Left ventricle myocardium superior (tissue), 1 donor: ENCODE measurements at regions not wholly inside any gene's neighbourhood (a gene's known extent, or its start where the extent isn't known, plus 50 kb on each side); places are given as distances from the start of the nearest gene placed in this dataset.
"Not testable (repeated sequence)": the region's sequence is repeated elsewhere in the genome, so short reads cannot be mapped to it uniquely, and the experiment has no call there.

Experiments used
- ATAC-seq: fragments of 200-7000 bp; cut with Tn5 transposase; one replicate; pipeline ENCODE4 v1.9.1; 2020; ENCODE audit warnings: mild to moderate bottlenecking, moderate library complexity
- DNase-seq: peaks from one replicate; pipeline ENCODE4 v3.0.0-alpha.2; 2020
- intact Hi-C: fragments of 100-400 bp; cut with micrococcal nuclease; formaldehyde crosslinking; loops from one replicate; pipeline ENCODE4 v1.11.0; 2022
- donor health status: DM: no; HTN: yes; CAD: no; lungs with severe emphysema.

DNA sequence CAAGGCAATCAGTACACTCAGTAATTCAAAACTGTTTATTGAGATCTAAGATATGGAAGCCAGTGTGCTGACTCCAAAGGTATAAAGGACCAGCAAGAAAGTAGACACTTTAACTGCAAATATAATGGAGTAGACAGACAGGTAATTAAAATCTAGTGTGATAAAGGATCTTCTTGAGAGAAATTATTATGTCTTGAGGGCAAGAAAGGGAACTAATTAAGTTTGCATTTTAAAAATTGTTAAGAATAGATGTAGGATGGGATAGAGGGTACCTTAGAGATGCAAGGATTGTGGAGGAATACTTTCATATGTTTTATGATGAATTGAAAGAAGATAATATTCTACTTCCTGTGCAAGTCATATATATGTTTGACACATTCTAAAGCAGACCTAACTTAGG lies 825.3 kb downstream of the LTN1 start:
- ATAC-seq (no peak), DNase-seq (no peak)
- intact Hi-C loops = no loop called here

DNA sequence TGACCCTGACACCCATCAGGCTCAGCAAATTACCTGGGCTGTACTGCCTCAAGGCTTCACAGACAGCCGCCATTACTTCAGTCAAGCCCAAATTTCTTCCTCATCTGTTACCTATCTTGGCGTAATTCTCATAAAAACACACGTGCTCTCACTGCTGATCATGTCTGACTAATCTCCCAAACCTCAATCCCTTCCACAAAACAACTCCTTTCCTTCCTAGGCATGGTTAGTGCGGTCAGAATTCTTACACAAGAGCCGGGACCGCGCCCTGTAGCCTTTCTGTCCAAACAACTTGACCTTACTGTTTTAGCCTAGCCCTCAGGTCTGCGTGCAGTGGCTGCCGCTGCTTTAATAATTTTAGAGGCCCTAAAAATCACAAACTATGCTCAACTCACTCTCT lies 828.2 kb downstream of the LTN1 start:
- intact Hi-C loops = not testable (repeated sequence)

DNA sequence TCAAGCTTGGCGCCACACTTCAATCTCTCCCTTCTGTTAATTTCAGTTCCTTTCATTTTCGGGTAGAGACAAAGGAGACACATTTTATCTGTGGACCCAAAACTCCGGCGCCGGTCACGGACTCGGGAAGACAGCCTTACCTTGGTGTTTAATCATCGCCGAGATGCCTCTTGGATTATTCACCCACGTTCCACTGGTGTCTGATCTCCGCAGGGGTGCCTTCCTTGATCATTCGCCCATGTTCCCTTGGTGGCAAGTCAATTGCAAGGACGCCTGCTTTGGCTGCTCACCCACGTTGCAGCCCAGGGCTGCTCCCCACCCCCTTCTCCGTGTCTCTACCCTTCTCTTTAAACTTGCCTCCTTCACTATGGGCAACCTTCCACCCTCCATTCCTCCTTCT lies 830.6 kb downstream of the LTN1 start:
- ATAC-seq, intact Hi-C loops: not testable (repeated sequence)

More for the DNA sequence above, 828.2 kb downstream of the LTN1 start:
- DNase-seq, ATAC-seq: not testable (repeated sequence)

DNA sequence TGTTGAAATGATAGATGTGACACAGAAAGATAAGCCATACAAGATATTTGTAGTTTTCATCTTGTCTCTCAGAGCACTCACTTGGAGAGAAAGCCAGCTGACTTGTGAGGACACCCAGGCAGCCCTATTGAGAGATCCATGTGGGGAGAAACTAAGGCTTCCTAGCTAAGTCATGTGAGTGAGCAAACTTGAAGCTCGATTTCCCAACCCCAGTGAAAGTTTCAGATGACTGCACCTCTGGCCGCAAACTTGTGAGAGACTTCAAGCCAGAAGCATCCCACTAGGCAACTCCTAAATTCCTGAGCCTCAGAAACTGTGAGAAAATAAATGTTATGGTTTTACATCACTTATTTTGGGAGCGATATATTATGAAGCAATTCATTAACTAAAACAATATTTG lies 832.3 kb downstream of the LTN1 start:
- no peak for ATAC-seq
- intact Hi-C loops = no loop called here
- no peak for DNase-seq

More for the DNA sequence above, 830.6 kb downstream of the LTN1 start:
- DNase-seq = not testable (repeated sequence)

DNA sequence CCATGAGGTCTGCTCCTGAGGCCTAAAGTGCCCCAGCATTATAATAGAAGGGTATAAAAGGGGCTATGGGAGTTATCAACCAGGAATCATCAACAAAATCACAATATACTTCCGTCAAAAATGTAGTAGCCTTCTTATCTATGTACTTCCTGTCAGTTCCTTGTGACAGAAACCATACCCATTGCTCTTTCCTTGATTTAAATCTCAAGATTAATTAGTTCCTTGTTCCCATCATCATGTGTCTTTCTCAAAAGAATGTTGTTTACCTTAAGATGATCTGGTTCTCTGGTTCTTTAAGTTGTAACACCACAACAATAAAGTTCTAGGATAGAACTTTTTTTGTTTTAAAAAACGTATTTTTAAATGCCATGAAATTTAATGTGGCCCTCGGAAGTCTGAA lies 833.3 kb downstream of the LTN1 start:
- no peak for DNase-seq
- intact Hi-C loops = no loop called here
- ATAC-seq = no peak

DNA sequence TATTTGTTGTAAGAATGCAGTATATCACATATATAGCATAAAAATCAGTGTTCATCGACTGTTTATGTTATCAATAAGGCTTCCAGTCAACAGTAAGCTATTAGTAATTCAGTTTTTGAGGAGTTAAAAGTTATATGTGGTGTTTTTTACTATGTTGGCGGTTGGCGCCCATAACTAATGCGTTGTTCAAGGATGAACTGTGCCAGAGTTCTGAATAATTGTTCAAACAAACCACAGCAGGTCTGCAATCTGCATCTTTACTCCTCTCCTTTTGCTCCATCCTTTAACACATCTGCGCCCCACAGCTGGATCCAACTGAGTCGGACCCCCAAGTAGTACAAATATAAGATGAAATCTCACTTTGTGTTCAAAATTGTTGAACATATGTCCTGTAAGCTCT lies 836.1 kb downstream of the LTN1 start:
- ATAC-seq = no peak
- no peak for DNase-seq
- intact Hi-C loops = no loop called here

DNA sequence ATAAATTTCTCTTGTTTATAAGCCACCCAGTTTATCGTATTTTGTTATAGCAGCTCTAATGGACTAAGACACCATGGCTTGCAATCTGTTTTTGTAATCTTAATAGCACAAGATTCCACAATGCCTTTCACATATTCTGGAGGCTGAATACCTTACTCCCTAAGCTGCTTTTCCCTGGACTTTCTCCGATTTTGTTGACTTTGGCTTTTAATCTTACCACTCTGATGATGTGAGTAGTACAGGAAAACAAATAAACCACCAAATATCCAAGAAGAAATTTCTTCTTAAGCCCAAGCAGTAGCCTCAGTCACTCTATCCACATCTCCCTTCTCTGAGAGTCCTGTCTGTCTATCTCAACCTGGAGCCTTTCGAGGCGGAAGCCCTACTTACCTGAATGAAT lies 838.6 kb downstream of the LTN1 start:
- ATAC-seq = no peak
- DNase-seq = no peak
- intact Hi-C loops = no loop called here

DNA sequence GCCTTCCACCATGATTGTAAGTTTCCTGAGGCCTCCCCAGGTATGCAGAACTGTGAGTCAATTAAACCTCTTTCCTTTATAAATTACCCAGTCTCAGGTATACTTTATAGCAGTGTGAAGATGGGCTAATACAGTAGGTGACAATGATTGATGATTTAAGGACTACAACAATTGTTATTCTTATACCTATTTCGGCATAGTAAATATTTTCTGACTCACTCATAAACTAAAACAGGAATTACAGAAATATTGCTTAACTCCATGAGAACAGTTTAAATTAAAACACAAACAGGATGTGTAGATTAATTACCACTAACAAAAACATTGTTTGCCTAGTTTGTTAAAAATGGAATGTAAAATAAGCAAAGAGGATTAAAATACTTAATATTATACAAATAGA lies 839.9 kb downstream of the LTN1 start:
- intact Hi-C loops = no loop called here

DNA sequence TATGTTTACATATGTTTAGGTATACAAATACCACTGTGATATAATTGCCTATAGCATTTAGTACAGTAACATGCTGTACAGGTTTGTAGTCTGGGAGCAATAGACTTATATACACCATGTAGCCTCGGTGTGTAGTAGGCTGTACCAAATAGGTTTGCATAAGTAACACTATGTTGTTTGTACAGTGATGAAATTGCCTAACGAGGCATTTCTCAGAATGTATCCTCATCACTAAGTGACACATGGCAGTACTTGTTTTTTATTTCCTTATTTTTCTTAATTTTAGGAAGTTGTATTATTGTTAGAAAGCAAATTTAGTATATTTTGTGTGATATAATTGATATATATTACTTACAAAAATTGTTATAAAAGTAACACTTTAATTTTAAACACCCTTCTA lies 840.9 kb downstream of the LTN1 start:
- ATAC-seq (no peak), DNase-seq (no peak)
- intact Hi-C loops = no loop called here

More for the DNA sequence above, 839.9 kb downstream of the LTN1 start:
- ATAC-seq (no peak), DNase-seq (no peak)

DNA sequence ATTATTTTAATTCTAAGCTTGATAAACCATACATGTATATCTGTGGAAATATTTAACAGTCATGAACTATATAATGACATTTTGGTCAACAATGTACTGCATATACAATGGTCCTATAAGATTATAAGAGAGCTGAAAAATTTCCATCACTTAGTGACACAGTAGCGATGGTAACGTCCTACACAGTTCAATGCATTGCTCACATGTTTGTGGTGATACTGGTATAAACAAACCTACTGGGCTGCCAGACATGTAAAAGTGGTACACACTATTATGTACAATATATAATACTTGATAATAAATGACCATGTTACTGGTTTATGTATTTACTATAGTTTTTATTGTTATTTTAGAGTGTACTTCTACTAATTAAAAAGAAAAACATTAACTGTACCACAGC lies 841.9 kb downstream of the LTN1 start:
- intact Hi-C loops = no loop called here
- no peak for ATAC-seq
- no peak for DNase-seq

DNA sequence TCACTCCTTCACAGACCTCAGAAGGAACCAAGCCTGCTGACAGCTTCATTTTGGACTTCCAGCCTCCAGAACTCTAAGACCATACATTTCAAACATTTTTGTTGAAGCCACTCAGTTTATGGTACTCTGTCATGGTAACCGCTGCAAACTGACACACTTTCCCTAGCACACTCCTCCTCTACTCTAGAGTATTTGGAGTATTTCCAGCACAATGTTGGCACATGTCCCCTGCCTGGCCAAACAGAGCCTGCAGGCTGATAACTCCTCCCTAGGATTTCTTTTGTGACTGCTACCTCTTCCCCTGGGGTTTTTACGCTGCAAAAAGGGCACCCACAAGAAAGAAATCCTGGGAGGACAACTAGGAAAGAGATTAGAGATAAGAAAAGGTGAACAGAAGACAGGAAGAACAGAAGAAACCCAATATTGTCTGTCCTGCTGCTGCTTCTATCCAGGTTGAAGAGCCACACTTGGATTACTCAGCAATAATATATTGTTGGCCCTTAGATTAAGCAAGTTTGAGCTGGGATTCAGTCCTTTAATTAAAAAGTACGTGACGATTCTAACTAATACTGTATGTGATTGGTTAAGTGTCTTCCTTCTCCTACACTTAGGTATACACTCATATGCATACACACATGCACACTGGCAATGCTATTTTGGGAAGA lies 844.1 kb downstream of the LTN1 start:
- peak; percentile 96 for ATAC-seq
- intact Hi-C loops = no loop called here
- no peak for DNase-seq

DNA sequence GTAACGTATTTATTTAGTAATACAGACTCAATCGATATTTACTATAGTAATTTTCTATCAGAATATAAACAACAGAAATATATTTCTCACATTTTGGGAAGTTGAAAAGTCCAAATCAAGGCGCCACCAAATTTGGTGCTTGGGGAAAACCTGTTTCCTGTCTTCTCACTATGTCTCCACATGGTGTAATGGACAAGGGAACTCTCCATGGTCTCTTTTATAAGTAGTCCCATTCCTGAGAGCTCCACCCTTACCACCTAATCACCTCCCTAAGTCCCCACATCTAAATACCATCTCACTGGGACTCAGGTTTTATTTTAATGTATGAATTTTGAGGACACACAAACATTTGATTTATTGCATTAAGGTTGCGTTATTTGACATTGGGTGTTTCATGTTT lies 848.0 kb downstream of the LTN1 start:
- no peak for DNase-seq

DNA sequence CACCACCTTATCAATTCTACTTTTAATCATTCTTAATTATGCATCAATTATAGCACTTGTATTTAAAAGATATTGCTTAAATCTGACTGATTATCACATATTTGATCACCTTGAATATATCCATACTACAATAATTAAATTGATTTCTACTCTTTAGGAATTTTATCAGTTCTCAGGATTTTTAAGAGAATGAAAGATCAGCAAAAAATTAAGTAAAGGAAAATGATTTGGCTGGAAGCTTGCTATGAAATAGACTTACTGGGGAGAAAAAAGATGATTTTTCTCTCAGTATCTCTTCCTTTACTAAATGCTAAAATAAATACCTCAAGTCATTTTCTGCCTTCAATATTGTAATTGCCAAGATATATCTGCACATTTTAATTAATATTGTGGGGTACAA lies 848.6 kb downstream of the LTN1 start:
- intact Hi-C loops = no loop called here

More for the DNA sequence above, 848.0 kb downstream of the LTN1 start:
- intact Hi-C loops = no loop called here
- no peak for ATAC-seq

DNA sequence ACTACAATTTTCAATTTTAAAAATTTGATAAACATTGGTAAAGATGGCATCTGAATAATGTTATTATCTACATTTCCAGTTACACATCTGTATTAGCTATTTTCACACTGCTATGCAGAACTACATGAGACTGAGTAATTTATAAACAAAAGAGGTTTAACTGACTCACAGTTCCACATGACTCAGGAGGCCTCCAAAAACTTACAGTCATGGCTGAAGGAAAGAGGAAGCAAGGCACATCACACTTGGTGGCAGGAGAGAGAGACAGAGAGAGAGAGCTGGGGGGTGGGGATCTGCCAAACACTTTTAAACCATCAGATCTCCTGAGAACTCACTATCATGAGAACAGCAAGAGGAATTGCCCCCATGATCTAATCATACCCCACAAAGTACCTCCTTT lies 850.0 kb downstream of the LTN1 start:
- DNase-seq (no peak), ATAC-seq (no peak)
- intact Hi-C loops = no loop called here

More for the DNA sequence above, 848.6 kb downstream of the LTN1 start:
- DNase-seq (no peak), ATAC-seq (no peak)

DNA sequence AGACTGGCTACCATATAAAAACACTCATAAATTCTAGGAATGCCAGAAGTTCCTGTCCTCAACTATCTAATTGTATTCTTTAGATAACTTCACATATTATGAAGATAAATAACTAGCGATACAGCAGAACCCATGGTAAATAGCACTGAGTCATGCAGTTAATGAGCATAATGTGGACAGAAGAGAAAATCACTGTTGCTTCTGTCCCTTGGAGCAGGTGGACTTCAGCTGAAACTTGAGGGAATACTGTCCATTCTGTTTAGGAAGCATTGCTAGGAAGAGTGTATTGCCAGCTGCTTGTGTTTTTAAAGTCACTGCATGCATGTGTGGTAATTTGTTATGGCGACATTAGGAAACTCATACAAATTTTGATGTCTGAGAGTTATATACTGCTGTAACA lies 854.4 kb downstream of the LTN1 start:
- intact Hi-C loops = no loop called here

DNA sequence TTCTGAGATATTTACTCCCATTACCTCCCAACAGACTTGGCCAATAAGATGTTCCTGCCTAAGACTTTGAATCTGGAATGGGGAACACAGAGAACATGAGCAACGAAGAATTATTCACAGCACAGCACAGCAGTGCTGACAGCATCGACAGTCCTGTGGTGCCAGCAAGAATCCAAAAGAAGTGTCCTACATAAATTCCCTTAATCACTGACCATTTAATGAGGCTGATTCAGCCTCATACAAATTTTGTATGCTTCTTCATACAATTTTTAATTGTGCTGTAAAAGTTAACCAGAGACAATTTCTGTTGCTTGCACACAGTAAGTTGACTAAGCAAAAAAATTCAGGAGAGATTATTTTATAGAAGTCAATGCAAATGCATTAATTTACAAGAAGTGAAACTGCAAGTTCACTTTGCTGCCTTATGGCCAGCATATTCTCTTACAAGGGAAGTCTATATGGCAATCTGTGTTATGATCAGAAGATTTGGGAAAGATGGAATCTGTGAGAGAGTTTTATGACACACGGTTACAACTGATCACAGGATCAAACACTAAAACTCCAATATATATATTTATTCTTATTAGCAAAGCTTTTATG lies 855.9 kb downstream of the LTN1 start:
- ATAC-seq = no peak
- intact Hi-C loops = no loop called here
- DNase-seq = no peak

More for the DNA sequence above, 854.4 kb downstream of the LTN1 start:
- ATAC-seq (no peak), DNase-seq (no peak)

DNA sequence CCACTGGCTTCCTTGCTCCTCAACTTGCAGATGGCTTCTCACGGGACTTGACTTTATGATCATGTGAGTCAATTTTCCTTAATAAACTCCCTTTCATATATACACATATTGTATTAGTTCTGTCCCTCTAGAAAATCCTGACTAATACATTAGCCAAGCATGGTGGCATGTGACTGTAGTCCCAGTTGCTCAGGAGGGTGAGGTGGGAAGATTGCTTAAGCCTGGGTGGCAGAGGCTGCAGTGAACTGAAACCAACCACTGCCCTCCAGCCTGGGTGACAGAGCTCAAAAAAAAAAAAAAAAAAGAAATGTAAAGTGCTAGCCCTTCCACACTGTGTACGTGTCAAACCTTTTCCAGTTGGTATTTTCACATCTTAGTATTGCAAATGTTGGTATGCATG lies 857.0 kb downstream of the LTN1 start:
- ATAC-seq = peak; percentile 24
- intact Hi-C loops = no loop called here
- no peak for DNase-seq

DNA sequence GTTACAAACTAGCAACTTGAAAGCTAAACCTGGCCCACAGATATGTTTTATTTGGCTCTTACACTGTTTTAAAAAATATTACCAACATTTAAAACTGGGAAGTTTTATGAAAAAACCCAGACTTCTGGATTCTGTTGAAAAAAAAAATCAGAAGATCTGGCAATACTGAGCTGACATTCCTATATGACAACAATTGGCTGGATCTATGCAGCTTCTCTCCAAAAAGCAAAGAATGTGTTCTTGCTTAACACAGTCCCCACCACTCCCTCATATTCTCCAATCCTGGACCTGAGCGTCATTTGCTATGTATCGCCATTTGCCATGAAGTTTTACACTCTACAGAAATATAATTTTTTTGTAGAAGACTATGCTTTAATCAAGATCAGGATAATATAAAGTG lies 859.6 kb downstream of the LTN1 start:
- no peak for DNase-seq
- no peak for ATAC-seq
- intact Hi-C loops = no loop called here

DNA sequence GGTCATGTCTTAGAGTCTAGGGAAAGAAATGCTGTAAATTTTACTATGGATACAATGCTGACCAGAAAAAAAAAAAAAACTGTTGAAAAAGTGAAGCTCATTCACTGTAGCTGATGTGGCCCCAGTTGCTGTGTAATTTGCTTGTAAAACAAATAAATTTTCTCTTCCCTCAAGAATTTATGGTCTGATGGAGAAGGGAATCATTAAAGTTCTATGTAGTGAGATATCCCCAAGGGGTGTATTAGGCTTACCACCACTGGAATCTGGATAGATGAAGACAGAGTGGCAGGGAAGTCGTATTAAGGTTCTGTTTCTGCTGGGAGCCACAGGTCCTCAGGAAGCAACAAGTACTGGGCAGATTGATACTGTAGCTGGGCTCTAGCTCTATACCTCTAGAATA lies 860.0 kb downstream of the LTN1 start:
- ATAC-seq = no peak
- intact Hi-C loops = no loop called here

DNA sequence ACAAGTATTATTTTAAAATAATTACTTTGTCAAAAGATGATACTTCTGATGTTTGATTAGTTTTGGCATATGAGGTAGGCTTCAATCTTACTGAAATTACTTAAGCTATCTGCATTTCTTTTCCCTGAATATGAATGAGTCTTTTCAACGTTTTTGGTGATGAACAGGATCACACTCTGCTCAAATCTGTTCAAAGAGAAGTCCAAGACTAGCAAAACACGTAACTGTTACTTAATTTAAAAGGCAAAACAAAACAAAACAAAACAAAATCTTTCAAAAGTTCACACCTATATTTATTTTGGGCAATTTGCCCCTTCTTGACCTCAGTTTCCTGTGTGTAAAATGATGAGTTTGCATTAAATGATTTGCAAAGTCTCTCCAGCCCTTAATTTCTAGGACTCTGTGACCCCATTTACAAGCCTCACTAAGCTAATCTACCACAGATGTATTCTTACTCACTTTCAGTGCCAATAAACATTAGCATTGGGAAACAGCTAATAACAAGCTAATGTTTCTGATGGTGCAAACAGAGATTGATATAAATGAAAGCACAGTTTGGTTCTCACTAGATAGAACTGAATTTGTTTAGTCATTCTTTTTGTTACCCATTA lies 865.4 kb downstream of the LTN1 start:
- DNase-seq (no peak), ATAC-seq (peak; percentile 77)
- intact Hi-C loops = no loop called here

More for the DNA sequence above, 860.0 kb downstream of the LTN1 start:
- DNase-seq = no peak
